SK-N-SH (cell line): ENCODE measurements at regions not wholly inside any gene's neighbourhood (a gene's known extent, or its start where the extent isn't known, plus 50 kb on each side); places are given as distances from the start of the nearest gene placed in this dataset.

Experiments used
- CTCF ChIA-PET: fragments of 300-600, 350-600 bp; formaldehyde crosslinking; extraction: SDS; loops from one replicate; lab custom pipeline; 2021; lab: Yijun Ruan, JAX
- POLR2A ChIA-PET: fragments of 350-600 bp; sonication (Branson Sonifier 250); formaldehyde crosslinking; extraction: SDS; loops from one replicate; lab custom pipeline; 2020; ENCODE audit warnings: antibody characterized with exemption, inconsistent platforms; lab: Yijun Ruan, JAX
- DNase-seq: peaks from one replicate; pipeline ENCODE4 v3.0.0; 2012
- H2AFZ ChIP-seq: fragments of 200-600 bp; sonication (generic); 2 replicates; pipeline ENCODE4 v1.8.1; 2016; ENCODE audit warnings: antibody characterized with exemption, mild to moderate bottlenecking, low read depth
- H3F3A ChIP-seq: fragments of 200-600 bp; sonication (generic); replicated peaks from 2 replicates; pipeline ENCODE3; 2016; ENCODE audit warnings: antibody characterized with exemption, mild to moderate bottlenecking; ENCODE audit not compliant: insufficient read depth
- H3K27ac ChIP-seq, 2 experiments: fragments of 200-500 bp in 1 of 2; fragments of 200-600 bp in 1 of 2; sonication (Bioruptor generic) in 1 of 2; sonication (generic), shearing (Covaris generic) in 1 of 2; 2 replicates each; pipeline versions ENCODE4 v1.5.1 to v1.6.1; 2014 to 2016; ENCODE audit warnings: low read depth in 2 of 2, inconsistent platforms in 1 of 2, low read length in 1 of 2, mild to moderate bottlenecking in 1 of 2, mixed read lengths in 1 of 2
- H3K27me3 ChIP-seq: fragments of 200-600 bp; sonication (generic), shearing (Covaris generic); 2 replicates; pipeline ENCODE4 v1.6.1; 2016; ENCODE audit warnings: mixed run types; ENCODE audit not compliant: insufficient read depth
- H3K36me3 ChIP-seq, 2 experiments: fragments of 200-500 bp in 1 of 2; fragments of 200-600 bp in 1 of 2; sonication (Bioruptor generic) in 1 of 2; sonication (generic) in 1 of 2; replicated peaks in 1 of 2; 2 replicates each; pipeline versions ENCODE3 to v1.5.1; 2014 to 2016; ENCODE audit warnings: low read length in 1 of 2, mild to moderate bottlenecking in 1 of 2; ENCODE audit not compliant: insufficient read depth in 2 of 2, control insufficient read depth in 1 of 2
- H3K4me1 ChIP-seq, 2 experiments: fragments of 200-500 bp in 1 of 2; fragments of 200-600 bp in 1 of 2; sonication (Bioruptor generic) in 1 of 2; sonication (generic), shearing (Covaris generic) in 1 of 2; 2 replicates each; pipeline versions ENCODE4 v1.5.1 to v1.6.1; 2014 to 2016; ENCODE audit warnings: low read depth in 1 of 2, low read length in 1 of 2, mixed run types in 1 of 2; ENCODE audit not compliant: insufficient read depth in 2 of 2, control insufficient read depth in 1 of 2
- H3K4me2 ChIP-seq: fragments of 200-600 bp; sonication (generic), shearing (Covaris generic); 2 replicates; pipeline ENCODE4 v1.6.1; 2017; ENCODE audit warnings: mixed run types
- H3K4me3 ChIP-seq, 2 experiments: fragments of 200-500 bp in 1 of 2; fragments of 200-600 bp in 1 of 2; sonication (Bioruptor generic) in 1 of 2; sonication (generic), shearing (Covaris generic) in 1 of 2; 2 replicates each; pipeline versions ENCODE4 v1.5.1 to v1.8.1; 2014 to 2016; ENCODE audit warnings: low read depth in 2 of 2, inconsistent platforms in 1 of 2, low read length in 1 of 2, mild to moderate bottlenecking in 1 of 2, mixed read lengths in 1 of 2, moderate library complexity in 1 of 2
- H3K79me2 ChIP-seq: fragments of 200-600 bp; sonication (generic); 2 replicates; pipeline ENCODE4 v1.8.1; 2017; ENCODE audit warnings: mild to moderate bottlenecking; ENCODE audit not compliant: insufficient read depth
- H3K9ac ChIP-seq: fragments of 200-600 bp; sonication (generic); 2 replicates; pipeline ENCODE4 v1.6.1; 2017; ENCODE audit warnings: mixed run types
- H3K9me2 ChIP-seq: fragments of 200-600 bp; sonication (generic); 2 replicates; pipeline ENCODE4 v1.6.1; 2017; ENCODE audit warnings: mixed run types
- H3K9me3 ChIP-seq: fragments of 200-600 bp; sonication (generic); 2 replicates; pipeline ENCODE4 v1.6.1; 2017; ENCODE audit warnings: mixed run types, mild to moderate bottlenecking, moderate library complexity
- H4K20me1 ChIP-seq: fragments of 200-600 bp; sonication (generic); 2 replicates; pipeline ENCODE4 v1.6.1; 2017; ENCODE audit warnings: mild to moderate bottlenecking, mixed run types; ENCODE audit not compliant: insufficient read depth
- CHD2 ChIP-seq: fragments of 150-350 bp; IDR thresholded peaks from 2 replicates; pipeline ENCODE4 v1.6.1; 2018; ENCODE audit warnings: low read length; ENCODE audit not compliant: partially characterized antibody
- EZH2phosphoT487 ChIP-seq: fragments of 200-600 bp; sonication (generic); IDR thresholded peaks from 2 replicates; pipeline ENCODE4 v1.6.1; 2017; ENCODE audit warnings: low read depth, mixed run types, mild to moderate bottlenecking, antibody characterized with exemption, moderate library complexity, borderline replicate concordance
- FOXJ3 ChIP-seq: sonication (generic); formaldehyde crosslinking; IDR thresholded peaks from 2 replicates; pipeline ENCODE4 v1.5.1; 2020; ENCODE audit warnings: mild to moderate bottlenecking, missing genetic modification reagents
- FOXM1 ChIP-seq: IDR thresholded peaks from 2 replicates; pipeline ENCODE4 v1.4.0; 2012; ENCODE audit warnings: low read depth, mild to moderate bottlenecking
- TAF1 ChIP-seq: IDR thresholded peaks from 2 replicates; pipeline ENCODE4 v1.6.1; 2012; ENCODE audit warnings: low read depth, mild to moderate bottlenecking, low read length, moderate library complexity, borderline replicate concordance
- TCF12 ChIP-seq: IDR thresholded peaks from 2 replicates; pipeline ENCODE4 v1.4.0; 2012
- WGBS: methylation state at CpG from one replicate; pipeline ENCODE4 v1.1.6; 2017; ENCODE audit warnings: low lambda C conversion rate; 5-methylcytosine and 5-hydroxymethylcytosine counted together
- TF ChIP-seq, protein P1 (sequence below): IDR thresholded peaks from 2 replicates; pipeline ENCODE4 v1.6.1; 2012; ENCODE audit warnings: mild to moderate bottlenecking, low read depth, low read length, moderate library complexity
- TF ChIP-seq, protein P2 (sequence below): IDR thresholded peaks from 2 replicates; pipeline ENCODE4 v1.4.0; 2012; ENCODE audit warnings: low read depth, borderline replicate concordance
- TF ChIP-seq, protein P3 (sequence below): IDR thresholded peaks from 2 replicates; pipeline ENCODE4; 2012
- TF ChIP-seq, protein P4 (sequence below): IDR thresholded peaks from 2 replicates; pipeline ENCODE4 v1.4.0; 2012; ENCODE audit warnings: low read depth, borderline replicate concordance

DNA sequence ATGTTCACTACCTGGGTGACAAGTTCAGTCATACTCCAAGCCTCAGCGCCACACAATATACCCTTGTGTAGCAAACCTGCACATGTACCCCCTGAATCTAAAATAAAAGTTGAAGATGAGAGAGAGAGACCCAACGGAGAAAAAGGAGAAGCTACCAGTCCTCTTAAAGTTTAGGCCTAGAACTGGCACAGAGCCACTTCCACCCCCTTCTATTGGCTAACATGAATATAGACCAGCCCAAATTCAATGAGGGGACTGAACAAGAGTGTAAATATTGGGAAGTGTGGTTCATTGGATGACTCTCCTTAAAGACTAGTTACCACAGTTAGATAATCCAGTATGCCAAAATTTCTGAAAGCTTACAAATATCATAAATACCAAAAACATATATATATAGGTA, 139.9 kb upstream of the ATP1B1 start:
- no peak for TF ChIP-seq EZH2phosphoT487
- TF ChIP-seq, protein P1, sequence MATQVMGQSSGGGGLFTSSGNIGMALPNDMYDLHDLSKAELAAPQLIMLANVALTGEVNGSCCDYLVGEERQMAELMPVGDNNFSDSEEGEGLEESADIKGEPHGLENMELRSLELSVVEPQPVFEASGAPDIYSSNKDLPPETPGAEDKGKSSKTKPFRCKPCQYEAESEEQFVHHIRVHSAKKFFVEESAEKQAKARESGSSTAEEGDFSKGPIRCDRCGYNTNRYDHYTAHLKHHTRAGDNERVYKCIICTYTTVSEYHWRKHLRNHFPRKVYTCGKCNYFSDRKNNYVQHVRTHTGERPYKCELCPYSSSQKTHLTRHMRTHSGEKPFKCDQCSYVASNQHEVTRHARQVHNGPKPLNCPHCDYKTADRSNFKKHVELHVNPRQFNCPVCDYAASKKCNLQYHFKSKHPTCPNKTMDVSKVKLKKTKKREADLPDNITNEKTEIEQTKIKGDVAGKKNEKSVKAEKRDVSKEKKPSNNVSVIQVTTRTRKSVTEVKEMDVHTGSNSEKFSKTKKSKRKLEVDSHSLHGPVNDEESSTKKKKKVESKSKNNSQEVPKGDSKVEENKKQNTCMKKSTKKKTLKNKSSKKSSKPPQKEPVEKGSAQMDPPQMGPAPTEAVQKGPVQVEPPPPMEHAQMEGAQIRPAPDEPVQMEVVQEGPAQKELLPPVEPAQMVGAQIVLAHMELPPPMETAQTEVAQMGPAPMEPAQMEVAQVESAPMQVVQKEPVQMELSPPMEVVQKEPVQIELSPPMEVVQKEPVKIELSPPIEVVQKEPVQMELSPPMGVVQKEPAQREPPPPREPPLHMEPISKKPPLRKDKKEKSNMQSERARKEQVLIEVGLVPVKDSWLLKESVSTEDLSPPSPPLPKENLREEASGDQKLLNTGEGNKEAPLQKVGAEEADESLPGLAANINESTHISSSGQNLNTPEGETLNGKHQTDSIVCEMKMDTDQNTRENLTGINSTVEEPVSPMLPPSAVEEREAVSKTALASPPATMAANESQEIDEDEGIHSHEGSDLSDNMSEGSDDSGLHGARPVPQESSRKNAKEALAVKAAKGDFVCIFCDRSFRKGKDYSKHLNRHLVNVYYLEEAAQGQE, result no peak
- no peak for TF ChIP-seq FOXM1
- no peak for TF ChIP-seq TAF1
- TF ChIP-seq, protein P2, sequence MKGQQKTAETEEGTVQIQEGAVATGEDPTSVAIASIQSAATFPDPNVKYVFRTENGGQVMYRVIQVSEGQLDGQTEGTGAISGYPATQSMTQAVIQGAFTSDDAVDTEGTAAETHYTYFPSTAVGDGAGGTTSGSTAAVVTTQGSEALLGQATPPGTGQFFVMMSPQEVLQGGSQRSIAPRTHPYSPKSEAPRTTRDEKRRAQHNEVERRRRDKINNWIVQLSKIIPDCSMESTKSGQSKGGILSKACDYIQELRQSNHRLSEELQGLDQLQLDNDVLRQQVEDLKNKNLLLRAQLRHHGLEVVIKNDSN, result no peak
- TF ChIP-seq FOXJ3, result no peak
- TF ChIP-seq, protein P3, sequence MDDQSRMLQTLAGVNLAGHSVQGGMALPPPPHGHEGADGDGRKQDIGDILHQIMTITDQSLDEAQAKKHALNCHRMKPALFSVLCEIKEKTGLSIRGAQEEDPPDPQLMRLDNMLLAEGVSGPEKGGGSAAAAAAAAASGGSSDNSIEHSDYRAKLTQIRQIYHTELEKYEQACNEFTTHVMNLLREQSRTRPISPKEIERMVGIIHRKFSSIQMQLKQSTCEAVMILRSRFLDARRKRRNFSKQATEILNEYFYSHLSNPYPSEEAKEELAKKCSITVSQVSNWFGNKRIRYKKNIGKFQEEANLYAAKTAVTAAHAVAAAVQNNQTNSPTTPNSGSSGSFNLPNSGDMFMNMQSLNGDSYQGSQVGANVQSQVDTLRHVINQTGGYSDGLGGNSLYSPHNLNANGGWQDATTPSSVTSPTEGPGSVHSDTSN, result no peak
- TF ChIP-seq, protein P4, sequence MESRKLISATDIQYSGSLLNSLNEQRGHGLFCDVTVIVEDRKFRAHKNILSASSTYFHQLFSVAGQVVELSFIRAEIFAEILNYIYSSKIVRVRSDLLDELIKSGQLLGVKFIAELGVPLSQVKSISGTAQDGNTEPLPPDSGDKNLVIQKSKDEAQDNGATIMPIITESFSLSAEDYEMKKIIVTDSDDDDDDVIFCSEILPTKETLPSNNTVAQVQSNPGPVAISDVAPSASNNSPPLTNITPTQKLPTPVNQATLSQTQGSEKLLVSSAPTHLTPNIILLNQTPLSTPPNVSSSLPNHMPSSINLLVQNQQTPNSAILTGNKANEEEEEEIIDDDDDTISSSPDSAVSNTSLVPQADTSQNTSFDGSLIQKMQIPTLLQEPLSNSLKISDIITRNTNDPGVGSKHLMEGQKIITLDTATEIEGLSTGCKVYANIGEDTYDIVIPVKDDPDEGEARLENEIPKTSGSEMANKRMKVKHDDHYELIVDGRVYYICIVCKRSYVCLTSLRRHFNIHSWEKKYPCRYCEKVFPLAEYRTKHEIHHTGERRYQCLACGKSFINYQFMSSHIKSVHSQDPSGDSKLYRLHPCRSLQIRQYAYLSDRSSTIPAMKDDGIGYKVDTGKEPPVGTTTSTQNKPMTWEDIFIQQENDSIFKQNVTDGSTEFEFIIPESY, result no peak
- no peak for TF ChIP-seq CHD2
- no peak for TF ChIP-seq TCF12
- Histone ChIP-seq H4K20me1 (no peaks in the 10 kb centered on the region), H3F3A (no peaks in the 10 kb centered on the region), H3K9me3 (no peaks in the 10 kb centered on the region), H3K4me1 (no peaks in the 10 kb centered on the region), H3K79me2 (no peaks in the 10 kb centered on the region), H2AFZ (no peak overlapping the region), H3K27me3 (no peaks in the 10 kb centered on the region), H3K4me2 (no peak overlapping the region), H3K4me3 (no peak overlapping the region), H3K9ac (no peak overlapping the region), H3K27ac (no peak overlapping the region), H3K36me3 (no peaks in the 10 kb centered on the region), H3K9me2 (no peaks in the 10 kb centered on the region)
- POLR2A ChIA-PET, result no interaction called here
- 73% methylated on average over 2 of the region's 2 CpGs for WGBS
- DNase-seq, result no peak
- CTCF ChIA-PET, result interaction anchor here (1.2 kb wide), 1 partner anchor 24 kb away, joined by 4 read pairs; no protein-coding TSS in a partner anchor
